ENCODE measurements at regions not wholly inside any gene's neighbourhood (a gene's known extent, or its start where the extent isn't known, plus 50 kb on each side); places are given as distances from the start of the nearest gene placed in this dataset.
"Not testable (repeated sequence)": the region's sequence is repeated elsewhere in the genome, so short reads cannot be mapped to it uniquely, and the experiment has no call there.

DNA sequence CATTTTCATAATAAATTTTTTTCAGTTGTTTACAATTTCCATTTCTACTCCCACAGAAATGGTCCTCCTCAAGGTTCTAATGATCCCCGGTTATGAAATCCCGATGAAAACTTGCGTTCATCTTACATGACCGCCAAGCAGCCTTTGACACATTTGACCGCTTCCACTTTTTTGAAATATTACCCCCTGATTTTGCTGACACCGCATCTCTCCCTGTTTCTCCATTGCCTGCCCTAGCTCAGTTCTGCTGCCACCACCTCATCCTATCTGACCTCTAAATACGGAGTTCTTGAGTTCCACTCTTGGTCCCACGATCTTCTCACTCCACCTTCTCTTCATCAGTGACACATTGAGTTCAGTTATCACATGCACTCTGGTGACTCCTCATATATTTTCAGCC, 74.1 kb downstream of the SLC35B3 start:
- DNase-seq = no peak

DNA sequence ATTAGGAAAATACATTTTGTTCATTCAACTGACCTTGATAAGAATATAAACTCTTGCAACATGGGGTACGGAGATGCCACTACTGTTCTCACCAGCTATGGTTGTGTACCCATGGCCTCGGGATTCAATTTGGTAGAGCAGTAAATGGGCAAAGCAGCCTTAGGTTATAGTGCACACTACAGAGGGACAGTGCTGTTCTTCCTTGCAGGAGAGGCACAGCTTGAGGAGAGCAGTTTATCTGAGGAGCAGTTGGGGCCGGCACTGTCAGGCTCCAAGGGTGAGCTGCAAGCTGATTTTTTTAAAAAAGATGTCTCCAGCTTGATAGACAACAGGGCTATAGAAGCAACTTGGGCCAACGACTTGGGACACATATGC, 82.4 kb downstream of the SLC35B3 start:
- no peak for DNase-seq

DNA sequence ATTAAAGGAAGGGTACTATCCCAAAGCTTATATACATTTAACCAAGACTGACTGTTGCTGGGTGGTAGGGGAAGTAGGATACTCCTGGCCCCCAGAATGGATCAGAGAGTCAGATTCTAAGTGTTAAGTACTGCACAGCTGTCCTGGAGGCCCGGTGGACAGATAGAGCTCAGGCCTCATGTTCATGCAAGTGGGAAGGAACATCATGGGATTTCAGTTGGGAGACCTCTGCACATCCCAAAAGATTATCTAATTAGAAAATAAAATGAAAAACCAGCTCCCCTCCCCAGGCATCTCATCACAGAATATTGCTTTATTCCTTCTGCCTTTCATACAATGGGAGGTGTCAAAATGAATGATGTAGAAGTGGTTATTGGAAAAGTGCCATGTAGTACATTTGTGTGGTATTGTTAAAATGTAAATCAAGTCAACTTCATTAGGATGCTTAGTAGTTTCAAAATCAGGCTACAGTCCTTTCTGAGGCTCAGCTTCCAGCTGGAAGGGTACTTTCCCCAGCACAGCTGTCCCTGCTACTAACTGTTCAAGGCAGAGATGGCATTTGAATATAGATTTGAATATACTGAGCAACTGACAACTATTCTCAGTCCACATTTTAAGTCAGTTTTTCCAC, 82.9 kb downstream of the SLC35B3 start:
- no peak for DNase-seq

DNA sequence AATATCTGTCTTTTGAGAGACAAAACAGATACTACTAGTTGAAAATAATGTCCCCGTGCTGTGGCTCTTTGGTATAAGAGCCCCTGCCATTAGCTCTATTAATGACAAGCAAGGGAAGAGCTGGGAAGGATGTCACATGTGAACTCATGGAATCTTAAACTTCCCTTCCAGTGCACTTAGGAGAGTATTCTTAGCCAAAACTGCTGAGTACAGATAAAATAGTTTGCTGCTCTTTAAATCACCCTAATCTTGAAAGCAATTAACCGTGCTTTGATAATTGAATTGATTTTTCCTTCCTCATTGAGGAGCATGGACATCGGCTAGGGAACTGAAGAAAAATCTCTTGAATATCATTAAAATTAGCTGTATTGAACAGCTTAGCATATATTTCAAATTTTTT, 91.7 kb downstream of the SLC35B3 start:
- no peak for DNase-seq

DNA sequence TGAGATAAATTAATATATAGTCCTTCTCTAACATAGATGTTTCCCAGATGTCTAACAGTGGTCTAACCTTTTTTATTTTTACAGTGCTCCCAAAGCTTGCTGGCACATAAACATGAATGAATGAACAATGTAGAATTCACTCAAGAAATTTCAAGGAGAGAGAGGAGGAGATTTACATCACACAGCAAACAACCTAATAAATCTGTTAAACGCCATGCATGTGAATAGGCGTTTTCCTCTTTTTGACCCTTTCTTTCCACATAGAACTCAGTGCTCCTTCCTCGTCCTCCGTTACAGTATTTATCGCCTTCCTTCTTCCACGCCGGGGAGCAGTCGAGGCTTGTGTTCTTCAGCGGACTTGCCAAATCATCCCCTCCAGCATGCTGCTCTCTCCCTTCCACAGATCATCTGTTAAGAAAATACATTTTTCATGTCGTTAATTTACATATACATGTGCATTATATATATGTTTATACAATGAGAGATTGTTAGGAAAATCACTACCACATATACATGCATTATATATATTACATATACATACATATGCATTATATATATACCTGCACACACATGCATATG, 93.0 kb downstream of the SLC35B3 start:
- DNase-seq = no peak

DNA sequence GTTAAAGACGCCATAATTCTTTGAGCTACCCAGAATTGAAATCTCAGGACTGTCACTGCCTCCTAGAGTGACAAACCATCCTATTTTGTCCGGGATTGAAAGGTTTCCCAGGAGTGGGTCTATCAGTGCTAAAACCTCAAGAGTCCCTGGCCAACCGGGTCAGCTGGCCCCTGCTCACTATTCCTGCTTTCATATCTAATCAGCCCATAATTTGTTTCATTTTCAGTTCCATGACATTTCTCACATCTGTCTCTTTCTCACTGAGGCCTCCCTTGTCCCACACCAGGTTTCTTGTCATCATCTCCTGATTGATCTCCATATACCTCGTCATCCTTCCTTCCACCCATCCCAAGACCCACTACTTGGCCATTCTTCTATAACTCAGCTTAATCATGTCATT, 98.2 kb downstream of the SLC35B3 start:
- DNase-seq = no peak

DNA sequence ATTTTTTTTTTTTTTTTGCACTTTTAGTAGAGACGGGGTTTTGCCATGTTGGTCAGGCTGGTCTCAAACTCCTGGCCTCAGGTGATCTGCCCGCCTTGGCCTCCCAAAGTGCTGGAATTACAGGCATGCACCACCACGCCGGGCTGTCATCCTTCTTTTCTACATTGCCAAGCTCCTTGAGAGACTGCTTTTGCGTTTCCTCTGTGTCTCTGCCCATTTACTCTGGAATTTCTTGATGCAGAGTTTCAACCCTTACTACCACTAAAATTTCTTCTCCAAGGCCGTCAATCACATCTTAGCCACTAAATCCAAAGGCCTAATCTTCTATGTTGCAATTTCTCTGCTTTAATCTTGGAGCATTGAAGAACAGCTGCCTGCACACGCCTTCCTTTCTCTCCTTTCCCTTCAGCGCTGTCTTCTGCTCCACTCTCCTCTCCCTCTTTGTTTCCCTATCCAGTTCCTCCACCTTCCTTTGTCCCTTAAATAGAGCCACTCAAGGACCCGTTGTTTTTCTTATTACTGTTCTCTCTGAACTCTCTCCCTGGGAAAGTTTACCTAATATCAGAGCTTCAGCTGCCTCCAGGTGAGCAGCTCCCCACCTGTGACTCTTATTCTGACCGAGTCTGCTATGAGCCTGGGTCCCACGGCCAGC, 98.8 kb downstream of the SLC35B3 start:
- DNase-seq = no peak

DNA sequence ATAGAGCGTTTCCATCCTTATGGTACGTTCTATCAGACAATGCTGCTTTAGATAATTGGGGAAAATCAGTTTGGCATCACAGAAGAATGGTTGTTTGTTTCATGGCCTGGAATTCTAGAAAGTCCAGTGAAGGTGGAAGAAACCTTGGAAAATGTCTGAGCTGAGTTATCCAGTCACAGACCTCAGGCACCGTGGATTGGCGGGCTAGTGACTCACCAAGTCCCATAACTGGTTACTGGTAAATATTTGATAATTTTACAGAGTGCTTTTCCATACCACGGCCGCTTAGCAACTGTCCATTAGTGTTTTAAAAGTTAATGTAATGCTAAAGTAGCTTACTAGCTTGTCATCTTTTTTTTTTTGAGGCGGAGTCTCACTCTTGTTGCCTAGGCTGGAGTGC, 99.4 kb downstream of the SLC35B3 start:
- no peak for DNase-seq

DNA sequence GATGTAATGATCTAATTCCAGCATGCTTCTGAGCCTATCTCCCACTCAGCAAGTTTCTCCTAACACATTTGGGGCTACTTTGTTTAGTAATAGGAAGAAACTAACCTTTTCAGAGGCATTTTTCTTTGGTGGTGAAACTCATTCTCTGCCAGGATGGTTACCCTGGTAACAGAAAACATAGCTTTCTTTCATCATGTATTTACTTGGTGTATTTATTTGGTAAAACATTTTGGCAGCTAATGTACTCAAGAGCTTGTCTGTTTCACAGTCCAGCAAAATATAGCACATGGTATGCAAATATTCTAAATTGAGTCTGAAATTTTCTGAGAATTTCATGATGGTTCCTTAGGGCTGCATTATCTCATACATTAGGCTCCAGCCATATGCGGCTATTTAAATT, 100.0 kb downstream of the SLC35B3 start:
- no peak for DNase-seq

DNA sequence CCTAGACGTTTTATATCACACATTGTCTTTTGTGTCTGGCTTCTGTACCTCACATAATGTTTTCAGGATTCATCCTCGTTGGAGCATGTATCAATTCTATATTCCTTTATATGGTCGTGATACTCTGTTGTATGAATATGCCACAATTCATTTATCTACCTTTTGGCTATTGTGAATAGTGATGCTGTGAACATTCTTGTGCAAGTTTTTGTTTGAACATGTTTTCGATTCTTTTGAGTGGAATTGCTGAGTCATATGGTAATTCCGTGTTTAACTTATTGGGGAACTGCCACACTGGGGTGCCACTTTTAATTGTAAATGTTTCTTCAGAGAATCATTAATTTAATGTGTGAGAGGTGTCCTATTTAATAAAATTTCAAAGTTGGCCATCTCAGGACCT, 101.2 kb downstream of the SLC35B3 start:
- no peak for DNase-seq

DNA sequence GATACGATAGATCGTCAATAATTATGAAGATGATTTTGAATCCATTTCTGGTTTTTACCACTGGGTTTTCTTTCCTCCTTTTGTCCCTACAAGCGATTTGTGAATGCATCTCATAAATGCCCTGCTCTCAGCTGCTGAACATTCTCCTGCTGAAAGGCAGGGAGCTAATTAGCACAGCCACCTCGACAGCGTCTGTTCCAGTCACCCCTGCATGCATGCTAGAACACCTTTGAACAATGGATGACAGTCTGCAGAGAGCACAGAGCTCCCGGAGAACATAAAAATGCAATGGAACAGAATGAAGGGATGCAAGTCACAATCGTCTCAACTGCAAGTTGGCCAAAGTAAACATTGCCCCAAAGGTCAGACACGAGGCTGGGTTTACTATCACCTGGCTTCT, 105.8 kb downstream of the SLC35B3 start:
- DNase-seq = no peak

DNA sequence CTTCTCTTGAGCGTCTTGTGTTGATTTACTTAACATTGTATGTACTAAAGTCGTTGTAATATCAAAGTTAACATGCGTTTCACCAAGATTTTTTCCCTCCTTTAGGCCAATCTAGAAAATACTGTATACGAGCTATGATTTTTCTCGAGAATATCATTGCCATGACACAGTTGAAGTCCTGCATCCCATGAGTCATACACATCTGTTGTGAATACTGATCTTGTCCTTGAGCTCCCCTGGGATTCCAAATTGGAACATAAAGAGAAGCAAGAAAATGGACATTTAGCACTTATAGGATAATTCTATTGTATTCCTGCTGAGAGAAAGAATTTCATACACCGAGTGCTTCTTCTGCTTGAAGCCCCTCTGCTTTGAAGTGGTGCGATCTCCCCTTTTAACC, 109.6 kb downstream of the SLC35B3 start:
- DNase-seq = no peak

DNA sequence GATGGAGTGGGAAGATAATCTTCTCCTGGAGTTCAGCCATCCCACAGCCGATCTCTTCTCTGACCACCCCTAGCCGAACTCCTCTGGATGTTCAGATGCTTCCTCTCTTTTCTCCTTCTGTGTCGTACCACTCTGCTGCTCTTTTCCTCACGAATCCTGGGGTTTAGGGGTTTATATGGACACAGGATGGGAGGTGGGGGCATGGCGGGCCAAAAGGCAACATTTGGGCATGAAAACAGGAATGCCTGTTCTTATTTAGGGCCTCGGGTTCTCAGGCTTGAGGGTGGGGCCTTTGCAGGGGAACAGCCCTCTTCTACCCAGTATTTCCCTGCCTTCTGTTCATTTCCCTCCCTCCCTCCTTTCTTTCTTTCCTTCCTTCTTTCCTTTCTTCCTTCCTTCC, 112.7 kb downstream of the SLC35B3 start:
- DNase-seq = no peak

DNA sequence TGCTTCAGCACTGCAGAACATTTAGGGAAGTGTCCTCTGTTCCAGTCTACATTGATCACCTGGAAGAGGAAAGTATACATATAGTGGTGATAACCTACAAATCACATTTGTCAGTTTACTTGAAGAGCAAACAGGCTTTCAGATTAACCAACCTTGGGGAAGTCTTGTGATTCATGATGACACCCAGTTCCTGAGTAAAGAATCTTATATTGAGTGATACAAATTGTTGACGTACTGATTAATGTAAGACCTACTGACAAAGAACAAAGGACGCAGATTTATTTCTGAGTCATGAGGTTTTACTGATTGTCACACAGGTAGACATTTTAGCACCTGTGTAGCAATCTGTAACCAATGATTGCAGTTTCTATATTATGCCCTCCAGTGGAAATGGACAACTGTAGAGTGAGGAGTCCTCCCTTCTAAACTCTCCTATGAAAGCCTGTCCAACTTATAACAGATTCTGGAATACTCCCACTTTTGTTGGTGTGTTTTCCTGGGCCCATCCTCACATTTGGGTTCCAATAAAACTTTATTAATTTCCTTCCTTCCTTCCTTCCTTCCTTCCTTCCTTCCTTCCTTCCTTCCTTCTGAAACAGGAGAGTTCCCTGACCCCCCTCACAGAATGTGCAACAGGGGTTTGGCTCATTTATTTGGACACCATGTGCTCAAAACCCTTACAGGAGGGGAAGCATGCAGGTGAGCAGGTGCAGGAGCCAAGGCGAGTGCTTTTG, 113.5 kb downstream of the SLC35B3 start:
- no peak for DNase-seq

DNA sequence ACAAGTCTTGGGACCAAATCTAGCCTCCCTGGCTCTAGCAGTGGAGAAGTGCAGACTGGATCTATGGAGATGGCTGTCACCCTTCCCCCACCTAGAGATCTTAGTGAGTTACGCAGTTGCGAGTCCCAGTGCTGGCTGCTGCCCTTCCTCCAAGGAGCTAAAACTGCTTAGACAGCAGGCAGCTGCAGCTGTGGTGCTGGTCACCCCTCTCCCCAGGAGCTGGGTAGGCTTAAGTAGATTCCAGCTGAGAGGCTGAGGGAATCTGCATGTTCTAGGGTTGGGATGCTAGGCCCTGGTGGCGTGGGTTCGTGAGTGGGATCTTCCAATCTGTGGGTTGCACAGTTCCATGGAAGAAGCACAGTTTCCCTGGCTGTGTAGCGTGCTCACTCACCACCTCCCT, 120.2 kb downstream of the SLC35B3 start:
- no peak for DNase-seq

DNA sequence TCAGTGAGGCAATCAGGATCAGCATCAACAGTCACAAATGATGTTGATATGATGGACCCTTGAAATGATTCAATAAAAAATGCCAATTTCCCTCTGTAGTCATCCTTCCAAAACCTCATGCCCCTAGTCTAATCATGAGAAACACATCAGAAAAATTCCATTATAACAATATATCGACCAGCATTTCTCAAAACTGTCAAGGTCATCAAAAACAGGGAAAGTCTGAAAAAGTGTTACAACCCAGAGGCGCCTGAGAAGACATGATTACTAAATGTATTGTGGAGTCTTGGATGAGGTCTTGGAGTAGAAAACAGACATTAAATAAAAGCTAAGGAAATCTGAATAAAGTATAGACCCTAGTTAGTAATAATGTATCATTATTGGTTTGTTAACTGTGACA, 133.8 kb downstream of the SLC35B3 start:
- no peak for DNase-seq

DNA sequence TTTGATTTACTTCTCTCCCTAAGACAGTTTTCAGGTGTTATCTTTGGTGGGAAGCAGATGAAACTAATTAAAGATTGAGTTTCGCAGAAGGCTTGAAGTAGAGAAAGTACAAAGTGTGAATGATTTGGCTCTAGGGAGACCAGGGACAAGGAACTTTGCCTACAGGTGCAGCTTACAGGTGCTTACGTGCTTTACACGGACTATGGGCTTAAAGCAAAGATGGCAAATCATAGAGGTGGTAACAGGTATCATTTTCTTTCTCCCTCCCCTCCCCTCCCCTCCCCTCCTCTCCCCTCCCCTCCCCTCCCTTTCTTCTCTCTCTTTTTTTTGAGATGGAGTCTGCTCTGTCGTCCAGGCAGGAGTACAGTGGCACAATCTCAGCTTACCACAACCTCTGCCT, 136.3 kb downstream of the SLC35B3 start:
- no peak for DNase-seq

DNA sequence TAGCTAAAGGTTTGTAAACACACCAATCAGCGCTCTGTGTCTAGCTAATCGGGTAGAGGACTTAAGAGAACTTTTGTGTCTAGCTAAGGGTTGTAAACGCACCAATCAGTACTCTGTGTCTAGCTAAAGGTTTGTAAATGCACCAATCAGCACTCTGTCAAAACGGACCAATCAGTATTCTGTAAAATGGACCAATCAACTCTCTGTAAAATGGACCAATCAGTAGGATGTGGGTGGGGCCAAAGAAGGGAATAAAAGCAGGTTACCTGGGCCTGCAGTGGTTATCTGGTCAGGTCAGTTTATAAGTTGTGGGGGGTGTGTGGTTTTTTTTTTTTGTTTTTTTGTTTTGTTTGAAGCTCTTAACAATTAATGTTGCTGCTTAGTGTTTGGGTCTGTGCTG, 152.4 kb downstream of the SLC35B3 start:
- not testable (repeated sequence) for DNase-seq

DNA sequence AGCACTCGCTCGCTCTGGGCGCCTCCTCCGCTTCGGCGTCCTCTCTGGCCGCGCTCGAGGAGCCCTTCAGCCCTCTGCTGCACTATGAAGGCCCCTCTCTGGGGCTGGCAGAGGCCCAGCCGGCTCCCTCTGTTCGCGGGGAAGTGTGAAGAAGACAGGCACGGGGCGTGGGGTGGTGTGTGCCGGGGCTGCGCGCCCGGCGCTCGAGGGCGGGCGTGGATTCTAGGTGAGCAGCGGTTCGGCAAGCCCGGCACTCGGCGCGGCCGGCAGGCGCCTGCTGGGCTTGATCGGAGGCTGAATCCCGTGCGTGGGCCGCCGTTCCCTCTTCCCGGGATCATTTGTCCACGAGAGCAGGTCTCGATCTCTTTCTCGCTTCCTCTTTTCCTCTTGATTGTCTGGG, 153.0 kb downstream of the SLC35B3 start:
- DNase-seq = no peak

DNA sequence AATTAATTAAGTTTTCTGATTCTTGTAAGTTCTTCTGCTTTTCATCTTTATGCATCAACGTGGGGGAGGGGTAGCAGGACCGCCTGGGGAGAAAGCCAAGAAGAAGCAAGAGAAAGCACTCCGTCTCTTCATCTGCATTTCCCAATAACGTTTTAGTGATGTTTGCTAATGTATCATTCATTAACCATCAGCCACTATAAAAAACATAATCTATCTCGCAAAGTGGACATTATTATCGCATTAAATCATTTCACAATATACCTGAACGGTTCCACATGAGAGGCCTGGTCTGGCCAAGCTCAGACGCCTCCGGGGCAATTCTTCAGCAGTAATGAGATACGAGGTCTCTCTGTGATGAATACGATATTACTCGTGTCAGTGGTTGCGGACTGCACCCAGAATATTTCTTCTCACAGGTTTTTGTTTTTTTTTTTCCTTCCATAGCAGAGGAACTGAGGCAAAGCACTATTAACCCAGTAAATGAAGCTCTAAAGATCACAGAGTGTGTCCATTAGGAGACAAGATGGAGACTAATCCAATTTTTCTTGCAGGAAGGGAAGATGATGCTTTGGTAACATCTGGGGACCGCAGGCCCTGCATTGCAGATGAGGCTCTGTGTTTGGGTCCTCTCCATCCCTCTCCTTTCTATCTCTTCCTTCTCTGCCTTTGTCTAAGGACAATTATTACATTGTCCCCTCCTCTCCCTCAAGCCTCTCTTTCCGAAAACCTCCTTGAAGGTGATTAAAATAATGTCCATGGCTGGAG, 156.1 kb downstream of the SLC35B3 start:
- DNase-seq = no peak

DNA sequence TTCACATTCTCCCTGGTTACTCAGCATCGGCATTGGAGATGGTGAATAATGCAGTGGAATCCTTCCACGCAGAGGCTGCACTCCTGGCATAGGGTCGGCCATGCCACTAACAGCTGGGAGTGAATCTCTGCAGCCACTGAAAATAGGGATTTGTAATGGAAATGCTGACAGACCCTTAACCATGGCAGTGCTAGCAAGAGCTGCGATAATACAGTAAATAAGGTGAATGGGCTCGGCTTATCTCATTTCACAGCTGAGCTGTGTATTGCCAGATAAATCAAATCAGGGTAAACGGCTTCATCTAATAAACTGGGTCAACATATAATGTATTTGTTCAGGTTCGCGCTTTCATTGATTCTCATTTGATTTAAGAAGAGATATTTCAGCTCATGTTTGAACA, 156.8 kb downstream of the SLC35B3 start:
- DNase-seq = no peak

DNA sequence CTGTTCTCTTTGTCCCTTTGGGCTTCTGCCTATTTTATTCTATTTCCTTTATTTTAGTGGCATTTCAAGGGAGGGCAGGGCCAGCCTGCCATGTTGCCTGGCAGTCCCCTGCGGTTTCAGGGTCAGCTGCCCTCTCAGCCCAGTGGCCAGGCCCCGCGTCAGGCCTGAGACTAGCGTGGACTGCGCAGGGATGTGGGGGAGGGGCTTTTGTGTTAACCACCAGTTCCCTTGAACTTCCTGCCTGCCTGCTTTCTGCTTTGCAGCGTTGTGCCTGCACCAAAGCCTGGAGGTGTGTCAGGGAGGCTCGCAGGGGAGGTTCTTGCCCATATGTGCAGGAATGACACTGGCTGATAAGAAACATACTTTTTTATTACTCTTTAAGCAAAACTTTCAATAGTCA, 157.6 kb downstream of the SLC35B3 start:
- peak in 1 of 4 experiments; percentile 0 for DNase-seq

DNA sequence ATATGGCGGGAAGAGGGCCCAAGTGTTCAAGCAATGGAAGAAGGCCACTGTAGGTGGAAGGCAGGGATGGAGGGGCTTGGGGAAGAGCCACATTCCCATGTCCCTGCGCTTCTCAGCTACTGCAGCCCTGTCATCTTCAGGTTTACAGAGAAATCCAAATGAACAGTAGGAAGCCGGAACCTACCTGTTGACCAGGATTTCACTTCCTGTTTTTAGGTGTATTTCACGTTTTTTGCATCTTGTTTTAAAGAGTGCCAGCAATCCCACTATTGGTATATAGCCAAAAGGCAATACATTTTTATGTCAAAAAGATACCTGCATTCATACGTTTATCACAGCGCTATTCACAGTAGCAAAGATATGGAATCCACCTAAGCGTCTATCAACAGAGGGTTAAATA, 159.2 kb downstream of the SLC35B3 start:
- no peak for DNase-seq

Data from activated naive CD4-positive, alpha-beta T cell (primary cell).